NOMO-1 treated with dmso at 0.1 percent for 144 hours (cell line): ENCODE measurements at regions not wholly inside any gene's neighbourhood (a gene's known extent, or its start where the extent isn't known, plus 50 kb on each side); places are given as distances from the start of the nearest gene placed in this dataset.

Experiments
- DNase-seq: peaks from one replicate; lab custom pipeline; 2025; ENCODE audit not compliant: unreplicated experiment; lab: John Stamatoyannopoulos, UW

DNA sequence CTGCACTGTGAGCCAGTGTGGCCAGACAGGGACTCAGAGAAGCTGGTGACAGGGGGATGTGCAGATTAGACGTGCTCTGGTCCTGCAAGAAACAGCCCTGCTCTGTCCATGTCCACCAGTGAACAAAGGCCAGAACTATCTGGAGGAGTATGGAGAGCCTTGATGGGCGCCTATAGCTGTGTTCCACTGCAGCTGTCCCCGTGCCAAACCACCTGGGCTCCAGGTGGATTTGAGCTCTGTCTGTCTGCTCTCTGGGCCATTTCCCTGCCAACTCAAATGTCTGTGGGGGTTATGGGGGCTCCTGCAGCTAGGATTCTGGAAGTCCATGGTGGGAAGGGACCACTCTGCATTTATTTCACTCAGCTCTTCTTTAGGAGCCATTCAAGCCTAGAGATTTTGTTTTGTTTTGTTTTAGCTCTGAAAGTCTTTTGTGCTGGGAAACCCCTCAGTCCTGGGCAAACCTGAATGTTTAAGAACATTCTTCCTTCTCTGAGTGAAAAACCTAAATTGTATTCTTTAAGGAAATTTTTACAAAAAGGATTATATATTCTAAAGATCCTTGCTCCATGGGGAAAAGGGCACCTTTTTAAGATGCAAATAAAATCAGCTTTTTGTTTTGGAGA lies 1039.5 kb upstream of the SORCS1 start:
- DNase-seq, result no peak

DNA sequence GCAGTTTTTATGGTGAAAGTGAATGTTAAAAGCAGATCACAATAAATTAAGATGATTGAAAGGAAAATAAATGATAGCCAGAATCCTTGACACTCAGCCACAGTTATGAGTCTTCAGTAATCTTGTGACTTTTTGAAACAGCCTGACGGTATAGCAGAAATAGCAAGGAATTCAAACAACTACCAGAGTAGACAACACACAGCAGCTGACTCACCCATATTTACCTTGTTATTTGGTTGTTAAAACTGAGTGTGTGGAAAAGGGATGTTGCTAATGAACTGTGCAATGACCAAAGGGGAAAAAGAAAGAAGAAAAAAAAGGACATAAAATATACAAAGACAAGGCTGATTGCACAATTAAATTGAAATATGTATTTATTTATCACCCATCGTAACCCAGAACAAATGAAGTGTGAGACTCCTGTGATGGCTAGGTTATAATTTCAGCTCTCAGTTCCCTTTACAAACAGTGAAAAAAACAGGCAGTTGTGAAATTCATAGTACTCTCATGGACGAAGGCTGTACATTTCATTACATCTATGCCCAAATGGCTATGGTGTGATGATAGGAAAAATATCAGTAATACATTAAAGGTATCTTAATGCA lies 1023.0 kb upstream of the SORCS1 start:
- DNase-seq, result no peak

DNA sequence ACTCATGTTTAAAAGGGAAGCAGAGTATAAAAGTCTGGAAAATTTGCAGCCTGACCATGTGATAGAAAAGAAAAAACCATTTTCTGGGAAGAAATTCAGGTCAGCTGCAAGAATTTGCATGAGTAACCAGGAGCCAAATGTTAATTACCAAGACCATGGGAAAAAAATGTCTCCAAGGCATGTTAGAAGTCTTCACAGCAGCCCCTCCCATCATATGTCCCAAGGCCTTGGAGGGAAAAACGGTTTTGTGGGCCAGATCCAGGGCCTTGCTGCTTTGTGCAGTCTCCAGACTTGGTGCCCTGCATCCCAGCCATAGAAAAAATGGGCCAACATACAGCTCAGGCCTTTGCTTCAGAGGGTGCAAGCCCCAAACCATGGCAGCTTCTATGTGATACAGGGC lies 1019.6 kb upstream of the SORCS1 start:
- no peak for DNase-seq

DNA sequence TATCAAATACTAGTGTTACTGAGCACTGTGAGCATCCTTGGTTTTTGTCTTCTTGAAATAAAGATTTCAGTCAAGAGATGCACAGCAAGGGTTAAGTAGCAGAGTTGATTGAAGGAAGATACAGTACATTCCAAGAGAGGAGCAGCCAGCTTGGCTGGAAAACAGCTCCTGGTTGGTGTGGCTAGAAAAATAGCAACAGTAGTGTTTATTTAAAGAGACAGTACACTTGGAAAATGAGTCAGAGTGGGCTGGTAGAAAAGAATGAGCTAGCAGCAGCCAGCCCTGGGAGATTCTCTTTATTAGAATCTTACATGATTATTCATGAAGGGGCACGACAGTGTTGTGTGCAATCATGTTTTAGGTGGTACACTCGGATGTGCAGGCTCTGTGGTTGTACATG lies 1016.4 kb upstream of the SORCS1 start:
- DNase-seq, result no peak

DNA sequence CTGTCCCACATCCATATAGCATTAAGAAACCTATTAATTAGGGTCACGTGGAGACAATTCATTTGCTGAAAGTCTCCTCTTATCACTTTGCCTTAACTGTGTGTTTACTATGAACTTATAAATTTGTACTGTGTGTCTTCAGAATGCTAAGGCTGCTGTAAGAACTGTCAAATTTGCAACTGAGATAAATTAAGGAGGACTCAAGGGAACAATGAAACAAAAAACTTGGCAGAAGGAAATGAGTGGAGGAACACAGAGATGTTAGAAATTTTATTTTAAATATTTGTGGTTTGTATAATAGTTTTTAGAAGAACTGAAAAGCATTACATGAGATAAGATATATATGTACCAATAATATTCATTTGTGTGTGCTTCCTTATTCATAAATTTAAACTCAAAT lies 1005.3 kb upstream of the SORCS1 start:
- DNase-seq, result no peak

DNA sequence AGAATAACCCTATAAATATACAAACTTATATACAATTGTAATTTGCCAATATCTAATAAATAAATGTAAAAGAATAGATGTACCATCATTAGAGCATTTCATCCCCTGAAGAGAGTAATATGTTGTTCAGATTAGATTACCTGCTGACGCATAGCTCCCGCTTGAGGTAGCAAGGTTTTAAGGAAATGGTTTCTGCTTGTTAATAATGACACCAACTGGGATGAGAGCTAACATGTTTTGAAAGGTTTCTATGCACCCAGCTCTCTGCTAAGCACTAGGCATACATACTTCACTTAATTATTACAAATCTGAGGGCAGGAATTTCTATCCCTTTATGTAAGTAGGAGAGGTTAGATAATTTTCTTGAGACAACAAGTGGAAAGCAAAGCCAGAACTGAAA lies 1003.3 kb upstream of the SORCS1 start:
- no peak for DNase-seq

DNA sequence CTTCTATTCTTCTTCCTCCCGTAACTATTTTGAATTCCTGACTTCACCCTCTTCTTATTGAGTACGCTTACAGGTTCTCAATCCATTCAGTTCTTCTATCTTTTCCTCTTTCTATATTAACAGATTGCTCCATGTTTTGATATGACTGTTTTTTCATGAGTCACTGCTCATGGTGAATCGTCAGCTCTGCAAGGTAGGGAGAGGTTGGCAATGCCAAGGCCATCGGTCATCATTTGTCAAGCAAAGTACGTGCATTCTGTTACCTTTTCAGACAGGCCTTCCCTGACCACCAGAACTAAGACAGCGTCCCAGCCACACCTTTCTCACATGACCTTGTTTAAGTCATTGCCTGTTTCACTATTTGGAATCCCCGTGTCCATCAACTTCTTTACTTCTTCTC lies 1001.9 kb upstream of the SORCS1 start:
- no peak for DNase-seq

DNA sequence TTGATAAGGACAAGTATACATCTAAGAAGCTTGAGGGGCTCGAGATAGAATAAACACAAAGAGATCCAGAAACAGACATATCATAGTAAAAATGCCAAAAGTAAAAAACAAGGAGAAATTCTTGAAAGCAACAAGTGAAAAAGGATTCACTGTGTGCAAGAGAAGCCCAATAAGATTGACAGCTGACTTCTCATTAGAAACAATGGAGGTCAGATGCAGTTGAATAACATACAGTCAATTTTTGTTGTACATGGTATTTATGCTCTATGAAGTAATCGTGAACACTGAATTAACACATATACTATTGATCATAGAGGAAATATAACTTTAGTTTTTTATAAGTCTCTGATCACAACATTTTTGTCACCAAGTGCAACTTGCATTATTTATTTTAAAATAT lies 982.8 kb upstream of the SORCS1 start:
- DNase-seq, result no peak

DNA sequence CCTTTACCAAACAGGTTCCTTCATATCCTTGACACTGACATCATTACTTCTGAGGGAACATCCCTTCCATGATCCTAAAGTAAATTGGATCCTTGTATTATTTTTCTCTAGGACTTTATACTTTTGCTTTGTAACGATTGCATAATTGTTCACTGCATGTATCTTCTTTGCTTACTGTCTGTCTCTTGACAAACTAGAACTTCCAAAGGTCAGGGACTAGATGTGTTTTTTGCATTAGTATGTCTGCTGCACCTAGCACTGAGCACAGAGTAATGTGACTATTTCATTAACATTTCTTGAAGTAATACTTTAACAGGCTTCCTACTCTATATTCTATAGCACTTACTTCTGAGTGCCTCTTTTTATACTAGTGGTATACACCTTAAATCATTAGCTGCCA lies 976.6 kb upstream of the SORCS1 start:
- DNase-seq, result no peak

DNA sequence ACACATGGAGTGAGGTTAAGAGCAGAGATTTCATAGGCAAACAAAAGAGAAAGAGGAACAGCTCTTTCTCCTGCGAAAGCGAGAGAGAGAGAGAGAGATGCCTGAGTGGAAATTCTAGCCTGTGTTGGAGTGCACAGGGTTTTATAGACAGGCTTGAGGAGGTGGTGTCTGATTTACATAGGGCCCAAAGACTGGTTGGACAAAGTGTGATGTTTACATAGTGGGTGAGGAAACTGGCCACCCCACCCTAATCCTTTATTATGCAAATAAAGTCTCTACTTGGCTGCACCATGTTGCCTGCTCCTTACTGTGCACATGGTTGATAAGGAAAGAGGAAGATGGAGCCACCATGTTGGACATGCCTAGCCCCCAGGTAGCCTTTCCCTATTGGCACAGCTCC lies 967.8 kb upstream of the SORCS1 start:
- DNase-seq, result no peak

DNA sequence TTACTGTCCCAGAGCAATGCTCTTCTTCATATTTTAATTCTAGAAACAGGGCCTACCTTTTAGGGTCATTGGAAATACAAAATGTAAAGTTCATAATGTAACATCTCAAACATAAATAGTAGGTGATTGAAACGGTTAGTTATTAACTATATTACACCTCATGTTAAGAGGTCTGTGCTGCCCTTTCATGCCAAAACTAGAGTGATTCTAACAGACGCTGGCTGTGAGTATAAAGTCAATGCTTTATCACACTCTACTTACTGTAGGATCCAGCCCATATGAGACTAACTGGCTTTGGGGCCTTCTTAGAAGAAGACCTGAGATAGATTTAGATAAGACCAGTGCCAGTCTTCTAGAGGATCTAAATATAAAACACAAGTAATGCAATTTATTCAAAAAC lies 966.1 kb upstream of the SORCS1 start:
- no peak for DNase-seq

DNA sequence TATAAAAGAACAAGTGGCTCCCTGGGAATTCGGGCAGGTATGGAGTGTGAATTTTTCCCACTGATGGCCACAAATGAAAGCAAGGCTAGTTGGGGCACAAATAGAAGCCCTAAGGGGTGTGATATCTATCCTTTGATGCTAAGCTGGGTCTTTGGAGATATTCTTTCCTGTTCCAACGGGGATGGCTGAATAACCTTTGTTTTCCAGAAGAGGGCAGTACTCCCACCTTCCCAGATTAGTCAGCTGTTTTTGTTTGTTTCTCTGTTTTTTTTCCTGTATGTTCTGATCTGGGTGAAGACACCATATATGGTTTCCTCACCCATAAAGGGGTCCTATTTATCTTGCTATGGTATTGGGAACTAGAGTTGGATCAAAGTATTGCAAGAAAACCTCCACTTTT lies 947.7 kb upstream of the SORCS1 start:
- no peak for DNase-seq

DNA sequence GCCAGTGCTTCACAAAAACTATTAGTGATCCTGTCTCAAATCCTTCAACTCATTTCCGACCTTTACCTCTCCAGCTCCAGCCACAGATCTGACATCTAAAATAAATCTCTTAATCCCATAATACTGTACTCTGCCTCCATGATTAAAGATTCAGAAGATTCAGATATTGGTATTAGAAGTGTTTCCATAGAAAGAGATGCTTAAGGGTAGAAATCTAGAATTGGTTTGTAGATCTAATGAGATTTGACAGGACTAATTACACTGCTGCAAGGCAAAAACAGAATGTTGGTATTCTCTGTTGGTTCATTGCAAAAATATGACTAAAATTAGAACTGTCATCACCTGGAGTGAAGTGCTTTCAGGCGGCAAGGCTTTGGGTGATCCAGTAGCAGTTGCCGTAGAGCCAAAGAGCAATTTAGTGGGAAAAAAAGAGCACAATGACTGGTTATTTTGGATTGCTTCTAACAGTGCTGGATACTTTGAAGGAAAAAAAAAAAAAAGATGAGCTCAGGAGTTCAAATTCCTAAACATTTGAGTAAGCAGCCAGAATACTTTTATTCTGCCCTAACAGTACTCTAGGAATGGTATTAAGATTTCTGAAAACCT lies 940.1 kb upstream of the SORCS1 start:
- no peak for DNase-seq

DNA sequence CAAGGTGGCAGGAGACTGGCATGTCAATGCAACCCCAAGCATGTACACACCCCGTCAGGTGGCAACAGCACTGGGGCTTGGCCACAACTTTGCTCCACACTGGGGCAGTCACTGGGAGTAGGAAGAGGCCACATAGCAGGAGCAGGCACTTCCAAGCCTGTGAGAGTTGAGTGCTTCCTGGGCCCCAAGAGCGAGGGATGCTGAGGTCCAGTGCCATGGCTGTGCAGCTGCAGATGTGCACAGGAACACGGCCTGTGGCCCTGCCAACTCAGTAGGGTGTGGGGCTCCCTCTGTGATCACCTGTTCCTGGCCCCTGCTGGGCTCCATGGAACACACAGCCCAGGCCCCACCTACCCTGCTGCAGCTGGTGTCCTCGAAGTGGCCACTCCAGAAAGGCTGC lies 932.8 kb upstream of the SORCS1 start:
- no peak for DNase-seq

DNA sequence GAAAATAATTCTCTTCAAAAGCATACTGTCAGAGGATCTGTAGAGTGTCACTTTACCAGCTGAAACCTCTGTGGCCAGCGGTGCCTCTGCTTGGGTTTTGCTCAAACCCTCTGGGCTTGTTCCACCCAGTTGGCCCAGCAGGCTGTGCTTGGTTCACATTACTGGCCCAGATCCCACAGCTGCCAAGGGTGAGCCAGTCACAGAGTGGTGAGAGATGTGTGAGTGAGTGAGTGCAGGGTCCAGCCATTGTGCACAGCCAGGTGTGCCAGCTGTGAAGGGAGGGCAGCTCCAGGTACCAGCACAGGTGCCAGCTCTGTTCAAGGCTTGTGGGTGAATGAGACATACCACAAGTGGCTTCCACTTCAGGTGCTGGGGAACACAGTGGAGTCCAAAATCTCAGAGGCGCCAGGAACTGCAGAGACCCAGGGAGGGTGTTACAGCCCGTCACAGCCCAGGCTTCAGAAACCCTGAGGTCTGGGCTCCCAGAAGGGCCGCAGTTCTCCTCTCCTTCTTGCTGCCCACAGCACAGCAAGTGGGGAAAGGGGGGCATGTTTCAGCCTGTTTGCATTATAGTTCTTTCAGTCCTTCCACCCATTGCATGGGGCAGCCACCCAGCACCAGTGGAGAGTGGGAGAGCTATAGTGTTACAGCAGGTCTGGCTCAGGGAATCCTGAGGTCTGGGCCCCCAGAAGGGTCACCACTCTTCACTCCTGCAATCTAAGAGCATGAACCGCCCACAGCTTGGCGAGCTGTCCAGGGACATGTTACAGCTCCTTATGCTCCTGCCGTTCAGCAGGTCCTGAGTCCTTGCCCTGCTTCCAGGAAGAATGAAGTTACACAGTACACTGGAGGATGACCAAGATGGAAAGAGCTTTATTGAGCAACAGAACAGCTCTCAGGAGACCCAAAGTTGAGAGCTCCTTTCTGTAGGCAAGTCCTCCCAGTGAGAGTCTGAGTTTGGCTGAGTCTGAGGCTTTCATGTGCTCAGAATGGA lies 931.7 kb upstream of the SORCS1 start:
- no peak for DNase-seq

DNA sequence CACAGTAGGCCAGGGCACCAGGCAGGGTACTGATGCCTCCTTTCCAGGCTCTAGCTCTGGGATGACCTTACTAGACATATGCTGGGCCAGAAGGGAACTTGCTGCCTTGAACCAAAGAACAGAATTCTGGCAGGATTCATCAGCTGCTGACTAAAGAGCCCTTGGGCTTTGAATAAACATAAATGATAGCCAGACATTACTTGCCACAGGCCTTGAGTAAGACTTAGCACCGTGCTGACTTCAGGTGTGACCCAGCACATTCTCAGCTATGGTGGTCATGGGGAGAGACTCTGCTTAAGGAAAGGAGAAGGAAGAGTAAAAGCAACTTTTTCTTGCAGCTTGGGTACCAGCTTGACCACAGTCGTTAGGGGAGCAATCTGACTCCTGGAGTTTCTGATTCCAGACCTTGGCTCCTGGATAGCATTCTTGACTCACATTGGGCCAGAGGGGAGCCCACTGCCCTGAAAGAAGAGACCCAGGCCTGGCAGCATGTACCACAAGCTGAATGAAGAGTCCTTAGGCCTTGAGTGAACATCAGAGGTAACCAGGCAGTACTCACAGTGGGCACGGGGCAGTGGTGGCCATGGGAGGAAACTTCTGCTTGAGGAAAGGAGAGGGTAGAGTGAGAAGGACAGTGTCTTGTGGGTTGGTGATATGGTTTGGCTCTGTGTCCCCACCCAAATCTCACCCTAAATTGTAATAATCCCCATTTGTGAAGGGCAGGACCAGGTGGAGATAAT lies 926.1 kb upstream of the SORCS1 start:
- DNase-seq, result no peak

DNA sequence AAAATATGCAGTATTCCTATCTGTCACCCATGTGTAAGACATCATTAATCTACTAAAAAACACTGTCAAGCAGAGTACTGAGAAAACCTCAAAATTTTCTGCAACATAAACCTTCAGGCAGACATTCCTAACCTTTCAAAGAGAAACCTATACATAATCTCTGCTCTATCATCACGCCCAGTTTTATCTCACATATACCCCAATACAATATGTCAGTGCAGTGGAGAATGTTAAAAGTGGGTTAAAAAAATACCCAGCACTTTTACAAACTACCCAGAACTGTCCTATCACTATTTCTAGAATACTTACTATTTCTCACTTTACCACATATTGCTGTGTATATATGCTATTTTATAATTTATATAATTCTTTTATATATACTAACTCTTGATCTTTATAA lies 922.0 kb upstream of the SORCS1 start:
- no peak for DNase-seq

DNA sequence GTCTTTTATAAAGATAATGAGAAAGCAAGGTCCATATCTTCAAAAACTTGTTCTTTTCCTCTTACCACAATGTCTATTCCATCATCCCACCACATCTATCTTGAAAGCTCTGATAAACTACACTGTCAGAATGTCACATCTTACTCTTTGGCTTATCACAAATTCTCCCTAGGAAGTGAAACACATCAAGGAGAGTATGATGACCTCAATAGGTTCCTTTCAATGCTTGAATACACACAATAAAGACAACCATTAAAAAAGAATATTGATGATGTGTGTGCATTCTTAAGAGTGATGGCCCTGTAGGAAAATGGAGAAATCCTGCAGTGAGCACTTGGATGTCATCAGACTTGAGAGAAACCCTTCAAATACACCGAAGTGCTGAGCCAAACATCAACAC lies 918.1 kb upstream of the SORCS1 start:
- no peak for DNase-seq

DNA sequence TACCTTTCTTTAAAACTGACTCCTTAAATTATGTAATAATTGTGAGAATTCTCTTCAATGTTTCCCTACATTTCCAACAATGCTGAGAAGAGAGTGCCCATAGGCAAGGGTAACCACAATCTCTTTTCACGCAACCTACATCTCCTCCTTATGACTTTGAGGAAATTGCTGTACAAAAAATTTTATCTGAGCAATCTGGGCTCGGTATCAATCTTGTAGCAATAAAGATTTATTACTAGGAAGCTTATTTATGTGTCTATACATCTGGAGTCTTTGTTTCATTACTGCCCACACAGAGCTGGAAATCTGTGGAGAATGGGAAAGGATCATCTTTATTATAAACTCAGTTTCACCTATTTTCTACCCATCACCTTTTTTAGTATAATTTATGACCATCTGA lies 913.8 kb upstream of the SORCS1 start:
- no peak for DNase-seq

DNA sequence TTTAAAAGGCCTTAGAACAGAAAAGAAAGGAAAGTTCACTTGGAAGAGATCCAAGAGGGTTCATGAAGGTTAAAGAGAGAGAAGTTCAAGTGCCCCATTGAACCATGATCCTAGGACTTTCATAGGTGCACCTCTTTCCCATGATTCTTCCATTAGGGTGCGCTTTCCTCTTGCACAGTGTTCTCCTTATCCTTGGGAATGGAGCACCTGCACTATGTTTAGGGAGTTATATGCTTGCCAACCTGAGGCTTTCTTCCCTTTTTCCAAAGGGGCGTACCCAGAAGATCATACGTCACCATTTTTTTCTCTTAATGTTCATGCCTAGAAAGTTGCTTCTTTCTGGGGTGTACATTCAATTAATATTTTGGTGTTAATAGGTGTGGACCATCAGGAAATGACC lies 908.0 kb upstream of the SORCS1 start:
- DNase-seq, result no peak

DNA sequence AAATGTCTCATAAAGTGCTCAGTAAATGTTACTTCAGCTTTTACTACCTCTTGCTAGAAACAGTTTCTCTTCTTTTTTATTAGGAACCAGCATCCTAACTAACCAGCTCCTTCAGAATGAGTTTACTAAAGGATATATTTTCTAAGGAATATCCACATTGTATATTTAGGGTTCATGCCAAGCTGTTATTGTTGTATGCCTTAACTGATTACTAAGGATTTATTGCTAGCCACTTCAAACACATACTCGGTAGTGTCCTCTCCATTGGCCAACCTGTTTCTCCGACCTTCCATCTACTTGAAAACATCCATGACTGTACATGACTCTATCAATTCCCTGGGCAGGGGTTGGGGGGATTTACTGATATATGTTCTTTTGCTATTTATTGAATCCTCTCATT lies 906.3 kb upstream of the SORCS1 start:
- DNase-seq, result no peak
